GM19023 (cell line): ENCODE measurements at regions not wholly inside any gene's neighbourhood (a gene's known extent, or its start where the extent isn't known, plus 50 kb on each side); places are given as distances from the start of the nearest gene placed in this dataset.
A peak's percentile ranks its signal among the peaks of the same experiment; 100 is the strongest.

Experiments used
- ATAC-seq: cut with Tn5 transposase; IDR thresholded peaks from one replicate; pipeline ENCODE4 v1.9.1; 2021; ENCODE audit warnings: mild to moderate bottlenecking, moderate library complexity; ENCODE audit not compliant: unreplicated experiment

GRCh38 chr3:177753451-177754155, 556.3 kb upstream of the TBL1XR1 start:
- ATAC-seq = no peak

DNA sequence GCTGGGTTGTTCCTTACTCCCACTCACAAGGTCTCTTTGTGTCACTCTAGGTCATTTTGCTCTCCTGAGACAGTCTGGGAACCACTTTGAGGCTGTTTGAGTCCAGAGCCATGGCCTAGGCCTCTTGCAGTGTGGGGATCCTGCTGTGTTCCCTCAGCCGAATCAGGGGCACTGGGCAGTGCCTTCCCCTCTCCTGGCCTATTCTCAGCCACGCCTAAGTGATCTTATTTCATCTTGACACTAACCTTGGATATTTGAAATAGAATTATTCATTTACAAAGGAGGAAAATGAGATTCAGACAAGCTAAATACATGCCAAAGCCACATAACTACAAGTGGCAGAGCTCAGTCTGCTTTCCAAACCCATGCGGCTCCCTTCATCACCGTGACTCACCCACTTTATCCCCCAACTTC, 557.2 kb upstream of the TBL1XR1 start:
- no peak for ATAC-seq

- no peak for ATAC-seq
Observed at GRCh38 chr3:177758126-177758525, 560.8 kb upstream of the TBL1XR1 start.

- ATAC-seq = no peak
Observed at GRCh38 chr3:177760803-177761202, 563.5 kb upstream of the TBL1XR1 start.

DNA sequence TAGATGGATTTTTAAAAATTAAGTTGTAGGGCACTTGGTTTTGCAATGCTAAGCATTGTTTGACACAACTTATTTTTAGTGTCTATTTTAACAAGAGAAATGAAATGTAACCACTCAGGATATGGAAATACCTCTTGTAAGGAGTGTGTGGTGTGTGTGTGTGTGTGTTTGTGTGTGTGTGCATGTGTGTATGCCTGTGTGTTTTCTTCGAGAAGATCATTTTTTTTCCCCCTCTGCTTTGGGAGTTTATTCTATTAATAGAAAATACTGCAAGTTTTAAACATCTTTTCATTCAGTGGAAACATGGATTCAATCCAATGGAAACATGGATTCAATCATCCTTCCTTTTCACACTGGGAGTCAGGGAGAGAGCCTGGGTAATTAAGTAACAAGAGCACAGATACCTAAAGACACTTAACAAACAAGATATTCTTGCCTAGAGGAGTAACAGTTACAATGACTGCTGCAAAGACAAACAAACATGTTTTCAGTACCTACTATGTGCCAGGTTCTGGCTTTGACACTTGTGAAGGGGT, 567.2 kb upstream of the TBL1XR1 start:
- ATAC-seq = no peak

DNA sequence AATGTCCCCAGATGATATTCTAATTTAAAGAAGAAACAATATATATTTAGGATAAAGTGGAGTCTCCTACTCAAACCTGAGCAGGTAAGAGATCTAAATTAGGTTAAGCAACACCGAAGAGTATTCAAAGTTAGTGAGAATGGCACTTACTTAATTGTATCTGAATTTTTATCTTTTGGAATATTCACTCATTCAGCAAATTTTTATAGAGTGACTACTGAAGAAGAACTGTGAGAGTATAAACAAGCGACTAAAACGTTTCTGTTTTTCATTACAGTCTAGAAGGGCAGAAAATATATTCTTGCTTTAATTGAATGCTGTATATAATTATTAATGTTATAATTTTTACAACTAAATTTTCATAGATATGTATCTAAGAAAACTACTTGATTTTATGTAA, 567.7 kb upstream of the TBL1XR1 start:
- no peak for ATAC-seq

DNA sequence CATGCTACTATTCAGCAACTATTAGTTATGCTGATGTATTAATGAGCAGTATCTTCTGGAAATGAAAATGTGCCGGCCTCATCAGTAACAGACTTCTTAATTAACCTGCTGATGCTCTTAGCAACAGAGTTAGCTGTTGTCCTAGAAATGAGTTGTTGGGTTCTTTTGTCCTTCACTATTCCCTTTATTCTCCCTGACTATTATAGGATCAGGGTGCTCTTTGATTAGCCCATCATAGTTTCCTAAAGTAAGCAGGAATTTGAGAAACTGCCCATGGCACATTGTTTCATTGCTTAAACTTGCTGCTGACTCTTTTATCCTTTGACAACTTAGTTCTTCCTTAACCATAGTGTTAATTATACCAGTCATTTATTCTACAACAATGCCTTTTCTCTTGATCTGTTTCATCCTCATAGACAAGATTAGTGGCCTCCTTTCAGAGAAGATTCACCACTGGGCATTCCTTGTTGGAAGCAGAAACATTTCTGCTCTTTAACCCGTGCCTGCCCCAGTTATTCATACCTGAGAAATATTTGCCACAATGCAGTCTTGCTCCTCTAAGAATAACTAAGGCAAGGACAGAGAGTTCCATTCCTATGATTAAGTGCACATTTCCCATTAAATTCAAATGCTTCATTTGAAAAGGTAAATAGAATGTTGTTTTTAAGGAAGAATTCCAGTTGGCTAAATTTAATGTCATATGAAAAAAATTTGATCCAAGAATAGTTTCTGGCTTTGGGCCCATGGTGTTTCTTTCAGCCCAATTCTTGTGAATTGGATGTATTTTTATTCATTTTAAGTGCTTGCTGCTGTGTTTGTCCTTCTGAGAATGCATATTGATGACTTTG, 573.3 kb upstream of the TBL1XR1 start:
- no peak for ATAC-seq

DNA sequence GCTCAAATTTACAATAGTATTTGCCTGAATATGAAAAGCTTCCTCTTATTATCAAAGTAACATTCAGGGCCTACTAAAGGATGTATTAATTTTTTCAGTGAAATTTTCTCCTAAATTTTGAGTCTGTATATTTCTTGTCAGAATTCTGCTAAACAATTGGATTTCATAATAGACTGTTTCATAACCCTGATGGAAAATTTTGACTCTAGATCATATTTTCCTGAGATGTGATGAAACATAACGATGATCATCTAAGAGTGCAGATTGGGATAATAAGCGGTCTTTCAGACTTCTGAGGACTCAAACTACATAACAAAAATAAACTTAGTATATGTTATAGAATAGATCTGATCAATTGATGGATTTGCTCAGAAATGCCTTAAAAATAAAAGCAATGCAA, 574.5 kb upstream of the TBL1XR1 start:
- ATAC-seq = no peak

- no peak for ATAC-seq
Observed at GRCh38 chr3:177772908-177773557, 575.8 kb upstream of the TBL1XR1 start.

GRCh38 chr3:177773717-177774116, 576.4 kb upstream of the TBL1XR1 start:
- ATAC-seq = no peak

- ATAC-seq = no peak
Observed at GRCh38 chr3:177776661-177777101, 579.4 kb upstream of the TBL1XR1 start.

GRCh38 chr3:177777699-177778098, 580.4 kb upstream of the TBL1XR1 start:
- ATAC-seq = peak; percentile 93

- no peak for ATAC-seq
Observed at GRCh38 chr3:177778633-177779032, 581.4 kb upstream of the TBL1XR1 start.

GRCh38 chr3:177781686-177782161, 584.4 kb upstream of the TBL1XR1 start:
- ATAC-seq = no peak

GRCh38 chr3:177783338-177783737, 586.1 kb upstream of the TBL1XR1 start:
- no peak for ATAC-seq

DNA sequence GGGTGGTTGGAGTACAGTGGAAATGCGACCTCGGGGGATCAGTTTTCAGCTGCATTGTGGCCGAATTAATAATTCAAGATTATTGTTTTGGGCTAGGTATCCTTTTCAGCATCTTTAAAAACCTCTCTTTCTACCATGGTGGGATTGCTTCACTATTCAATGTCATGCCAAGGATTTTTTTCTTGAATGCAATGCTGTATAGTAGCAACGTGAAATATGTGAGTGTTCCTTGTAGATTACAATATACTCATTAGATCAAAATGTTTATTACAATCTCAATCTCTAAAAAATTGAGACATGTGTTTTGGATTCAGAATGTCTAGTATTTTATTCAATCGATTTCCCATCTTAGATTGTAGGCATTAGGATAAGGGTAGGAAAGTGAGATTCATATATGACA, 586.5 kb upstream of the TBL1XR1 start:
- ATAC-seq = no peak

DNA sequence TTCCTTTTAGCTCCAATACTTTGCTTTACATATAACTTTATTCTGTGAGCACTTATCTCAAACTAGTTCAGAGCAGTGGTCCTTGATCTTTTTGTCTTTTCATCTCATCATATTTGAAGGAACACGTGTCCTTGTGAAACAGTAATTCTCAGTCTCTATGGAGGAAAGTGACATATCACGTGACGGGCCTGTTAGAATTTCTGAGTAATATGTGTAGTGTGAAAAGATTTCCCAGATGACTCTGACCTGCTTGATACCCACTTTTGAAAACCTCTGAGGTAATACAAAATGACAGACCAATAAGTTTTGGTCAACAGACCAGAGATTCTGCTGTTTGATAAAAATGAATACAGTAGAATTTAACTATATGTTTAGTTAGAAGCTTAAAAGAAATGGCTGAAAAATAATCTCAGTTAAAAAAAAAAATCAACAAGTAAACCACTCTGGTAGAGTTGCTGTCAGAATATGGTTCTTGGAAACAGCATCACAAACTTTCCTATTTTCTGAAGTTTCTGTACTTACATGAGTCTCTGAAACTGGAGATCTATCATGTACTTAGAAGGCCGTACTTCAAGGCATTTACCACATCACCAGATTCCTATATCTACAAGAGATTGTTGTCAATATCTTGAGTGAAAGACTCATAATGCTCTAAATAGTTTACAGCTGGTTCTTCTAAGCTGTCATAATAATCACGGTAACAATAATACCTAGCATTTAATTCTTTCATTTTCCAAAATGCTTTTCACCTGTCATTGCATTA, 590.2 kb upstream of the TBL1XR1 start:
- no peak for ATAC-seq

GRCh38 chr3:177789500-177789899, 592.2 kb upstream of the TBL1XR1 start:
- ATAC-seq = no peak

DNA sequence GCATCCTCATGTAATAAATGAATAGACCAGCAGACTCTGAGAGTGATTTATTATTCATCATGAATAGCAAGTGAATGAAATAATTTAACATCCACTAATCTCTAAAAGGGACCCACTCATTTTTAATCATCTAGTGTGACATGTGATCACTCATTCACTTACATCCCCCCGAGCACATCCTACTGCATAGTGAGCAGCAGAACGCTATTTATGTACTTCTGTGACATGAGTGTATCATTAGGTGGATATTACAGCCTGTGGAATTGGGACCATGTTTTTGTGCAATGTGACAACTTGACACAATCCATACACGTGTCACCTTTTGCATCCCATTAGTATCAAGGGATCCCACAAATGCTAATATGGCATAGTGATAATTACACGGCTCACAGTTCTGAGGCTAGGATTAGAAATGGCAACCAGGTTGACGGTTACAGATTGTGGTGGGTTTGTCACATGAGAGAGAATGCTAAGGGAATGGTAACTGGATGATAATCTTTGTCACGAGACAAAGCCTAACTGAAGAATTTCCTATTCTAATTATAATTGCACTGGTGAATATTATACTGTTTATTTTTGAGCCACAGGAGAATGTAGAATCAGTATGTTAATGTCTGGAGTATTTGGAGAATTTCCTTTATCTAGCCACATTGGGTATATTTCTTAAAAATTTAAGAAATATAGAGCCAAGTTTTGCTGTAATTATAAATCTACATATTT, 595.2 kb upstream of the TBL1XR1 start:
- no peak for ATAC-seq

GRCh38 chr3:177793451-177793850, 596.2 kb upstream of the TBL1XR1 start:
- ATAC-seq = no peak
